ENCODE measurements at regions not wholly inside any gene's neighbourhood (a gene's known extent, or its start where the extent isn't known, plus 50 kb on each side); places are given as distances from the start of the nearest gene placed in this dataset.

DNA sequence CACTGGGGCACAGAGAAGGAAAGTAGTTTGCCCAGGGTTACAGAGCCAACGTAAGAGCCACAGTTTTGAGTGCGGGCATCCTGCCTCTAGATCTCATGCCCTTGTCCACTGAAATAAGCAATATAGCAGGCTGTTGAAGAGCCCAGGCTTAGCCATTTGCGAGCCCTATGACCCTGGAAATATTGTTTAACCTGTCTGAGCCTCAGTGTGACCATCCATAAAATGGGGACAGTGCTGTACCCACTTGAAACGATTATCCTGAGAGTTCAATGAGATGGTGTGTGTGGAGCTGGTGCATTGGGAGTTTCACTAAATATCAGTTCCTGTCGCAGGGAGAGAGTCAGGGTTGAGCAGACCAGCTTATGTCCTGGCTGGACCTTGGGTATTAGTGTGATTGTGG, 173.1 kb upstream of the KCNG1 start:
- H3K4me1 ChIP-seq (ENCODE audit: control insufficient read depth, extremely low read depth, insufficient read depth, low read length), result peaks cover 12% of the 10 kb centered on the region
- no peaks in the 10 kb centered on the region for H3K9me1 ChIP-seq (replicated peaks; ENCODE audit: control insufficient read depth, extremely low read depth, insufficient read depth, low read length)
- no peak for FAIRE-seq
- no peaks in the 10 kb centered on the region for H3K9me3 ChIP-seq (replicated peaks; ENCODE audit: control insufficient read depth, insufficient read depth, low read length)
- TF ChIP-seq, protein P1, sequence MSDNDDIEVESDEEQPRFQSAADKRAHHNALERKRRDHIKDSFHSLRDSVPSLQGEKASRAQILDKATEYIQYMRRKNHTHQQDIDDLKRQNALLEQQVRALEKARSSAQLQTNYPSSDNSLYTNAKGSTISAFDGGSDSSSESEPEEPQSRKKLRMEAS (IDR thresholded peaks at IDR 0.05; ENCODE audit: insufficient read depth, insufficient read length), result no peak
- TF ChIP-seq CTCF (IDR thresholded peaks at IDR 0.05; ENCODE audit: extremely low read depth in 1 of 2, insufficient read depth in 1 of 2, low read depth in 1 of 2, low read length in 2 of 2) (no peak), GATA2 (IDR thresholded peaks at IDR 0.05; ENCODE audit: insufficient read depth, insufficient read length, low read depth, low read length) (no peak), POLR2AphosphoS5 (IDR thresholded peaks at IDR 0.05; ENCODE audit: insufficient read depth, low read depth, low read length) (no peak), MYC (IDR thresholded peaks at IDR 0.05; ENCODE audit: low read depth, low read length) (no peak), JUN (IDR thresholded peaks at IDR 0.05; ENCODE audit: borderline replicate concordance, insufficient read depth, insufficient read length, low read depth) (no peak), POLR2A (IDR thresholded peaks at IDR 0.05; ENCODE audit: low read depth, low read length) (no peak), EZH2 (IDR thresholded peaks at IDR 0.05; ENCODE audit: borderline replicate concordance, low read depth, low read length, severe bottlenecking) (no peak)
- ChIA-PET CTCF (interaction anchor here (1.1 to 1.2 kb wide), 2 partner anchors 9 to 16 kb away, joined by 3 read pairs; no protein-coding TSS in a partner anchor), POLR2A (no interaction called here)
- no peak for DNase-seq (ENCODE audit: low read depth, low spot score)
- intact Hi-C loops (cut with micrococcal nuclease), result no loop called here
- BruUV-seq (replicated peaks), result no TSS peak
- dilution Hi-C loops (cut with MboI; ENCODE audit: extremely low pct_ligation_motif_present, low sequenced_read_pairs), result no loop called here
- no peak overlapping the region for H3K4me3 ChIP-seq (replicated peaks in 1 of 3; ENCODE audit: insufficient read depth in 1 of 3, low read depth in 1 of 3, low read length in 3 of 3)
- no peak overlapping the region for H3K9ac ChIP-seq (replicated peaks; ENCODE audit: extremely low read depth, insufficient read depth, low read length)
- H3K27ac ChIP-seq (ENCODE audit: insufficient read depth, low read depth, low read length), result no peak overlapping the region
- H3K79me2 ChIP-seq (ENCODE audit: control insufficient read depth, insufficient read depth, low read length), result no peaks in the 10 kb centered on the region
- no peak overlapping the region for H2AFZ ChIP-seq (ENCODE audit: low read depth, low read length)
- H3K27me3 ChIP-seq (ENCODE audit: control insufficient read depth in 2 of 2, insufficient read depth in 2 of 2, low read length in 2 of 2), result peaks cover 0 to 5% of the 10 kb centered on the region in 2 experiments
- H4K20me1 ChIP-seq (replicated peaks; ENCODE audit: control insufficient read depth, extremely low read depth, insufficient read depth, low read length), result no peaks in the 10 kb centered on the region
- H3K4me2 ChIP-seq (ENCODE audit: insufficient read depth, low read length), result no peak overlapping the region
- H3K36me3 ChIP-seq (ENCODE audit: control insufficient read depth in 2 of 2, extremely low read depth in 1 of 2, insufficient read depth in 2 of 2, low read length in 2 of 2), result no peaks in the 10 kb centered on the region
